ENCODE measurements at regions not wholly inside any gene's neighbourhood (a gene's known extent, or its start where the extent isn't known, plus 50 kb on each side); places are given as distances from the start of the nearest gene placed in this dataset.

DNA sequence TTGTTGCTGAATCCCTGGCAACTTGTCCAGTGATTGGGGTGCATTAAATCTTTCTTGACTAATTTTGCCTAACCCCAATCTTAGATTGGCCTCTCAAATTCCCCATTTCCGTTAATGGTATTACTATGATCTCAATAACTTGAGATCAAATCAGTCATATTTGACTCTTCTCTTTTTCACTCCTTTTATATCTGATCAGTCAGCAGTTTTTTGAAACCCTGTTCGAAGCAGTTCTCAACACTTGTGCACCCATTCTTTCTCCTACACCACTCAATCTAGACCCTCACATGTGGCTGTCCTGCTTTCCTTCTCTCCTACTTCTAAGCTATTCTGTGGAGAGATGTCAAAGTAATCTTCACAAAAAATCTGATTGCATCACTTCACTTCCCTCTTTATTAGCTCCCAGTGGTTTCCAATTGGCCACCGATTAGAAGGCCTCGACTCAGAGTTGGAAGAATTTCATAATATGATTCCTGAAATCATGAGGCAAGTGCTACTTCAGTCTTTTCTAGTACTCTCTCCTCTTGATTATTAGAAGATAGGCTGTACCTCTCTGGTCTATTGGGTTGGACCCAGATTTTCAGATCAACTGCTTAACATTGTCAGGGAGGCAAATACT lies 128.9 kb downstream of the ZNF365 start:
- no peak overlapping the region for H3K4me2 ChIP-seq (ENCODE audit: insufficient read depth, insufficient read length, low read length)
- H4K5ac ChIP-seq (ENCODE audit: insufficient read length, low read depth, low read length): no peak overlapping the region
- H3T11ph ChIP-seq (ENCODE audit: low read length): no peak overlapping the region
- no peak overlapping the region for H3K14ac ChIP-seq (ENCODE audit: insufficient read depth, low read length)
- H3K4me3 Mint-ChIP-seq: no peak overlapping the region
- no peaks in the 10 kb centered on the region for H3K27me3 Mint-ChIP-seq (ENCODE audit: low read depth)
- no peak overlapping the region for H3K9ac ChIP-seq (ENCODE audit: extremely low read depth, insufficient read length, low read length)
- no peak overlapping the region for H3K27ac ChIP-seq (ENCODE audit: insufficient read length, low read depth, low read length)
- H3K56ac ChIP-seq (ENCODE audit: insufficient read length, low read depth, low read length): no peak overlapping the region
- WGBS (ENCODE audit: extremely low coverage, insufficient read length, low lambda C conversion rate): no CpG with 5 or more reads among the region's 4 CpGs
- peaks cover 3% of the 10 kb centered on the region in 2 experiments; a peak in 3 of 5 replicates for H3K9me3 Mint-ChIP-seq
- no peak overlapping the region for H2AFZ ChIP-seq (ENCODE audit: low read length)
- H3K18ac ChIP-seq (ENCODE audit: insufficient read length, low read depth, low read length): no peak overlapping the region
- TF ChIP-seq, protein P1, sequence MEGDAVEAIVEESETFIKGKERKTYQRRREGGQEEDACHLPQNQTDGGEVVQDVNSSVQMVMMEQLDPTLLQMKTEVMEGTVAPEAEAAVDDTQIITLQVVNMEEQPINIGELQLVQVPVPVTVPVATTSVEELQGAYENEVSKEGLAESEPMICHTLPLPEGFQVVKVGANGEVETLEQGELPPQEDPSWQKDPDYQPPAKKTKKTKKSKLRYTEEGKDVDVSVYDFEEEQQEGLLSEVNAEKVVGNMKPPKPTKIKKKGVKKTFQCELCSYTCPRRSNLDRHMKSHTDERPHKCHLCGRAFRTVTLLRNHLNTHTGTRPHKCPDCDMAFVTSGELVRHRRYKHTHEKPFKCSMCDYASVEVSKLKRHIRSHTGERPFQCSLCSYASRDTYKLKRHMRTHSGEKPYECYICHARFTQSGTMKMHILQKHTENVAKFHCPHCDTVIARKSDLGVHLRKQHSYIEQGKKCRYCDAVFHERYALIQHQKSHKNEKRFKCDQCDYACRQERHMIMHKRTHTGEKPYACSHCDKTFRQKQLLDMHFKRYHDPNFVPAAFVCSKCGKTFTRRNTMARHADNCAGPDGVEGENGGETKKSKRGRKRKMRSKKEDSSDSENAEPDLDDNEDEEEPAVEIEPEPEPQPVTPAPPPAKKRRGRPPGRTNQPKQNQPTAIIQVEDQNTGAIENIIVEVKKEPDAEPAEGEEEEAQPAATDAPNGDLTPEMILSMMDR (conservative IDR thresholded peaks at IDR 0.05): no peak
- no peaks in the 10 kb centered on the region for H3K23me2 ChIP-seq (ENCODE audit: insufficient read length, low read depth, low read length, poor library complexity, severe bottlenecking)
- H3K27ac Mint-ChIP-seq: no peak overlapping the region; a peak in 1 of 7 replicates
- no peaks in the 10 kb centered on the region for H3K9me3 ChIP-seq (ENCODE audit: control insufficient read depth, low read depth, low read length)
- no peak overlapping the region for H2BK120ac ChIP-seq (ENCODE audit: low read depth, low read length, poor library complexity, severe bottlenecking)
- H2BK12ac ChIP-seq (ENCODE audit: insufficient read length, low read depth, low read length): no peak overlapping the region
- no peak overlapping the region for H2BK5ac ChIP-seq (ENCODE audit: insufficient read length, low read length)
- H3K79me2 ChIP-seq (ENCODE audit: insufficient read depth, low read length): no peaks in the 10 kb centered on the region
- H2AK5ac ChIP-seq (ENCODE audit: insufficient read length, low read length): no peak overlapping the region
- H3K79me1 ChIP-seq (ENCODE audit: insufficient read depth, low read depth, low read length, poor library complexity, severe bottlenecking): no peaks in the 10 kb centered on the region
- H3K27me3 ChIP-seq (ENCODE audit: insufficient read depth, low read length): no peaks in the 10 kb centered on the region
- no peak for DNase-seq
- H3K23ac ChIP-seq (ENCODE audit: insufficient read length, low read depth, low read length): no peak overlapping the region
- peaks cover 49 to 57% of the 10 kb centered on the region in 2 experiments for H3K4me1 Mint-ChIP-seq
- peaks cover 9% of the 10 kb centered on the region; the same call in 1 of the 2 replicates for H3K4me1 ChIP-seq (ENCODE audit: insufficient read depth, low read length)
- no peaks in the 10 kb centered on the region; a peak in 1 of 7 replicates for H3K36me3 Mint-ChIP-seq (ENCODE audit: insufficient read depth in 1 of 3, low read depth in 3 of 3)
- H3K4ac ChIP-seq (ENCODE audit: low read depth, low read length): no peak overlapping the region
- H4K8ac ChIP-seq (replicated peaks; ENCODE audit: insufficient read length, low read depth, low read length): no peak overlapping the region
- no peak overlapping the region for H2BK20ac ChIP-seq (ENCODE audit: low read depth, low read length, poor library complexity, severe bottlenecking)
- H4K20me1 ChIP-seq (ENCODE audit: control insufficient read depth, insufficient read depth, insufficient read length): no peaks in the 10 kb centered on the region
- no peak overlapping the region for H4K91ac ChIP-seq (ENCODE audit: insufficient read length, low read depth, low read length)
- H2BK15ac ChIP-seq (ENCODE audit: low read depth, low read length): no peak overlapping the region

All from H9 (cell line).